ENCODE measurements at regions not wholly inside any gene's neighbourhood (a gene's known extent, or its start where the extent isn't known, plus 50 kb on each side); places are given as distances from the start of the nearest gene placed in this dataset.

GRCh38 chr1:14138687-14139086 lies 438.7 kb downstream of the PRDM2 start:
- no peak for TF ChIP-seq EZH2 (IDR thresholded peaks at IDR 0.05; ENCODE audit: low read length)
- peak; percentile 19 to 35 (median 26) for TF ChIP-seq CTCF (optimal IDR thresholded peaks at IDR 0.05 in 1 of 3, IDR thresholded peaks at IDR 0.05 in 1 of 3, conservative IDR thresholded peaks at IDR 0.05 in 1 of 3; ENCODE audit: extremely low read depth in 1 of 3, insufficient read depth in 2 of 3, low read length in 3 of 3)
